H9 (cell line): ENCODE measurements at regions not wholly inside any gene's neighbourhood (a gene's known extent, or its start where the extent isn't known, plus 50 kb on each side); places are given as distances from the start of the nearest gene placed in this dataset.

Experiments
- DNase-seq: peaks from one replicate; pipeline ENCODE4 v3.0.0-alpha.2; 2017
- H2AFZ ChIP-seq: one replicate; pipeline ENCODE4 v1.6.1; 2013; ENCODE audit warnings: mild to moderate bottlenecking, low read length, control low read depth, moderate library complexity
- H2AK5ac ChIP-seq: 2 replicates; pipeline ENCODE4 v1.6.1; 2013; ENCODE audit warnings: low read length, control low read depth, mixed read lengths; ENCODE audit not compliant: insufficient read length
- H2BK120ac ChIP-seq: one replicate; pipeline ENCODE4 v1.6.1; 2013; ENCODE audit warnings: low read depth, mild to moderate bottlenecking, low read length, control low read depth, inconsistent platforms; ENCODE audit not compliant: poor library complexity, severe bottlenecking
- H2BK12ac ChIP-seq: 2 replicates; pipeline ENCODE4 v1.6.1; 2013; ENCODE audit warnings: low read length, control low read depth, mixed read lengths, low read depth; ENCODE audit not compliant: insufficient read length
- H2BK15ac ChIP-seq: 2 replicates; pipeline ENCODE4 v1.6.1; 2013; ENCODE audit warnings: low read depth, low read length, control low read depth
- H2BK20ac ChIP-seq: one replicate; pipeline ENCODE4 v1.6.1; 2013; ENCODE audit warnings: low read depth, mild to moderate bottlenecking, low read length, control low read depth, inconsistent platforms; ENCODE audit not compliant: poor library complexity, severe bottlenecking
- H2BK5ac ChIP-seq: 2 replicates; pipeline ENCODE4 v1.6.1; 2013; ENCODE audit warnings: low read length, control low read depth, mixed read lengths; ENCODE audit not compliant: insufficient read length
- H3K14ac ChIP-seq: 2 replicates; pipeline ENCODE4 v1.6.1; 2013; ENCODE audit warnings: low read length, control low read depth; ENCODE audit not compliant: insufficient read depth
- H3K18ac ChIP-seq: 2 replicates; pipeline ENCODE4 v1.6.1; 2013; ENCODE audit warnings: low read depth, mild to moderate bottlenecking, mixed read lengths, low read length, control low read depth; ENCODE audit not compliant: insufficient read length
- H3K23ac ChIP-seq: 2 replicates; pipeline ENCODE4 v1.6.1; 2013; ENCODE audit warnings: low read length, control low read depth, mixed read lengths, low read depth; ENCODE audit not compliant: insufficient read length
- H3K23me2 ChIP-seq: 2 replicates; pipeline ENCODE4 v1.6.1; 2013; ENCODE audit warnings: low read depth, mild to moderate bottlenecking, mixed read lengths, low read length, control low read depth; ENCODE audit not compliant: insufficient read length, poor library complexity, severe bottlenecking
- H3K27ac ChIP-seq: 2 replicates; pipeline ENCODE4 v1.5.1; 2013; ENCODE audit warnings: low read length, control low read depth, mixed read lengths, low read depth; ENCODE audit not compliant: insufficient read length
- H3K27me3 ChIP-seq: 2 replicates; pipeline ENCODE4 v1.6.1; 2013; ENCODE audit warnings: low read length, control low read depth, inconsistent platforms; ENCODE audit not compliant: insufficient read depth
- H3K4ac ChIP-seq: 2 replicates; pipeline ENCODE4 v1.6.1; 2013; ENCODE audit warnings: low read depth, mild to moderate bottlenecking, control low read depth, inconsistent platforms, low read length, moderate library complexity
- H3K4me1 ChIP-seq: 2 replicates; pipeline ENCODE4 v1.6.1; 2013; ENCODE audit warnings: low read length, control low read depth, inconsistent platforms; ENCODE audit not compliant: insufficient read depth
- H3K4me2 ChIP-seq: 2 replicates; pipeline ENCODE4 v1.6.1; 2013; ENCODE audit warnings: low read length, control low read depth, mixed read lengths; ENCODE audit not compliant: insufficient read length, insufficient read depth
- H3K56ac ChIP-seq: 2 replicates; pipeline ENCODE4 v1.6.1; 2013; ENCODE audit warnings: low read depth, mild to moderate bottlenecking, mixed read lengths, low read length, control low read depth; ENCODE audit not compliant: insufficient read length
- H3K79me1 ChIP-seq: 2 replicates; pipeline ENCODE4 v1.6.1; 2013; ENCODE audit warnings: low read depth, mild to moderate bottlenecking, moderate library complexity, low read length, control low read depth, inconsistent platforms; ENCODE audit not compliant: insufficient read depth, poor library complexity, severe bottlenecking
- H3K79me2 ChIP-seq: 2 replicates; pipeline ENCODE4 v1.6.1; 2013; ENCODE audit warnings: low read length, control low read depth, inconsistent platforms; ENCODE audit not compliant: insufficient read depth
- H3K9ac ChIP-seq: 2 replicates; pipeline ENCODE4 v1.6.1; 2013; ENCODE audit warnings: low read length, control low read depth, mixed read lengths; ENCODE audit not compliant: insufficient read length; ENCODE audit errors: extremely low read depth
- H3K9me3 ChIP-seq: one replicate; pipeline ENCODE4 v1.6.1; 2013; ENCODE audit warnings: low read depth, low read length, inconsistent platforms; ENCODE audit not compliant: control insufficient read depth
- H3T11ph ChIP-seq: one replicate; pipeline ENCODE4 v1.6.1; 2013; ENCODE audit warnings: mild to moderate bottlenecking, low read length, control low read depth, inconsistent platforms
- H4K20me1 ChIP-seq: one replicate; pipeline ENCODE4 v1.6.1; 2013; ENCODE audit not compliant: control insufficient read depth, insufficient read length, insufficient read depth
- H4K5ac ChIP-seq: 2 replicates; pipeline ENCODE4 v1.6.1; 2013; ENCODE audit warnings: low read depth, mild to moderate bottlenecking, mixed read lengths, low read length, control low read depth; ENCODE audit not compliant: insufficient read length
- H4K8ac ChIP-seq: replicated peaks from 2 replicates; pipeline ENCODE4 v1.6.1; 2013; ENCODE audit warnings: low read length, control low read depth, mixed read lengths, low read depth; ENCODE audit not compliant: insufficient read length
- H4K91ac ChIP-seq: 2 replicates; pipeline ENCODE4 v1.6.1; 2013; ENCODE audit warnings: low read depth, mild to moderate bottlenecking, moderate library complexity, mixed read lengths, low read length, control low read depth; ENCODE audit not compliant: insufficient read length
- H3K27ac Mint-ChIP-seq, 3 experiments: 2 replicates in 2 of 3; 3 replicates in 1 of 3; pipeline ENCODE4 v1.8.0; 2020 to 2021; ENCODE audit warnings: mixed read lengths in 3 of 3, mild to moderate bottlenecking in 1 of 3, moderate library complexity in 1 of 3
- H3K27me3 Mint-ChIP-seq: 2 replicates; pipeline ENCODE4 v1.8.0; 2021; ENCODE audit warnings: low read depth, mild to moderate bottlenecking, moderate library complexity, mixed read lengths
- H3K36me3 Mint-ChIP-seq, 3 experiments: 2 replicates in 2 of 3; 3 replicates in 1 of 3; pipeline ENCODE4 v1.8.0; 2020 to 2021; ENCODE audit warnings: low read depth in 3 of 3, mixed read lengths in 3 of 3; ENCODE audit not compliant: insufficient read depth in 1 of 3
- H3K4me1 Mint-ChIP-seq, 2 experiments: 2 replicates each; pipeline ENCODE4 v1.8.0; 2020; ENCODE audit warnings: mixed read lengths in 2 of 2
- H3K4me3 Mint-ChIP-seq, 2 experiments: 2 replicates in 1 of 2; 3 replicates in 1 of 2; pipeline ENCODE4 v1.8.0; 2020 to 2021; ENCODE audit warnings: mild to moderate bottlenecking in 2 of 2, mixed read lengths in 2 of 2, moderate library complexity in 1 of 2
- H3K9me3 Mint-ChIP-seq, 2 experiments: 2 replicates in 1 of 2; 3 replicates in 1 of 2; pipeline ENCODE4 v1.8.0; 2020; ENCODE audit warnings: mild to moderate bottlenecking in 2 of 2, mixed read lengths in 2 of 2, moderate library complexity in 1 of 2
- WGBS: extraction: QIAGEN DNeasy Blood & Tissue Kit; methylation state at CpG from one replicate; pipeline ENCODE4 v1.1.7; 2013; ENCODE audit warnings: missing lambda C conversion rate, low lambda C conversion rate, mixed read lengths; ENCODE audit not compliant: insufficient read length; ENCODE audit errors: extremely low coverage; 5-methylcytosine and 5-hydroxymethylcytosine counted together
- TF ChIP-seq, protein P1 (sequence below): fragments of 200-600 bp; sonication (generic); conservative IDR thresholded peaks from 3 replicates; pipeline ENCODE4 v1.8.0; 2021; ENCODE audit warnings: antibody characterized with exemption, mild to moderate bottlenecking

DNA sequence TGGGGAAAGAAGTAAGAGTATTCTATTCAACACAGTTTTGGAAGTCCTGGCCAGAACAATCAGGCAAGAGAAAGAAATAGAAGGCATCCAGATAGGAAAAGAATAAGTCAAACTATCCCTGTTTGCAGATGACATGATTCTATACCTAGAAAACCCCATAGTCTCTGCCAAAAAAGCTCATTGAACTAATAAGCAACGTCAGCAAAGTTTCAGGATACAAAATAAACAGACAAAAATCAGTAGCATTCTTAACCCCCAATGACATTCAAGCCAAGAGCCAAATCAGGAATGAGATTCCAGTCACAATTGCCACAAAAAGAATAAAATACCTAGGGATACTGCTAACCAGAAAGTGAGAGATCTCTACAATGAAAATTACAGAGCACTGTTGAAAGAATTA is 99.4 kb upstream of the MITF start:
- no peak overlapping the region for H2AK5ac ChIP-seq
- no peaks in the 10 kb centered on the region; the same call in 1 of the 2 replicates for H3K27me3 Mint-ChIP-seq
- H4K8ac ChIP-seq = no peak overlapping the region
- H3K36me3 Mint-ChIP-seq = no peaks in the 10 kb centered on the region
- H3K9ac ChIP-seq = no peak overlapping the region
- H3T11ph ChIP-seq = no peak overlapping the region
- no peaks in the 10 kb centered on the region for H3K27me3 ChIP-seq
- H3K4me1 Mint-ChIP-seq = no peaks in the 10 kb centered on the region
- H2BK12ac ChIP-seq = no peak overlapping the region
- H3K56ac ChIP-seq = no peak overlapping the region
- H2BK20ac ChIP-seq = no peak overlapping the region
- H3K27ac Mint-ChIP-seq = no peak overlapping the region
- H3K23me2 ChIP-seq = no peaks in the 10 kb centered on the region
- no peak for DNase-seq
- no peak overlapping the region for H2AFZ ChIP-seq
- no peaks in the 10 kb centered on the region for H4K20me1 ChIP-seq
- H4K5ac ChIP-seq = no peak overlapping the region
- no peak overlapping the region for H3K27ac ChIP-seq
- H3K79me1 ChIP-seq = no peaks in the 10 kb centered on the region
- H3K14ac ChIP-seq = no peak overlapping the region
- no peak overlapping the region for H2BK5ac ChIP-seq
- no peak overlapping the region for H3K4ac ChIP-seq
- H2BK15ac ChIP-seq = no peak overlapping the region
- WGBS = no CpG with 5 or more reads among the region's 1 CpG
- H3K18ac ChIP-seq = no peak overlapping the region
- H3K4me2 ChIP-seq = no peak overlapping the region
- H3K4me3 Mint-ChIP-seq = no peak overlapping the region
- H2BK120ac ChIP-seq = no peak overlapping the region
- H3K9me3 Mint-ChIP-seq = no peaks in the 10 kb centered on the region
- H3K23ac ChIP-seq = no peak overlapping the region
- no peaks in the 10 kb centered on the region for H3K4me1 ChIP-seq
- TF ChIP-seq, protein P1, sequence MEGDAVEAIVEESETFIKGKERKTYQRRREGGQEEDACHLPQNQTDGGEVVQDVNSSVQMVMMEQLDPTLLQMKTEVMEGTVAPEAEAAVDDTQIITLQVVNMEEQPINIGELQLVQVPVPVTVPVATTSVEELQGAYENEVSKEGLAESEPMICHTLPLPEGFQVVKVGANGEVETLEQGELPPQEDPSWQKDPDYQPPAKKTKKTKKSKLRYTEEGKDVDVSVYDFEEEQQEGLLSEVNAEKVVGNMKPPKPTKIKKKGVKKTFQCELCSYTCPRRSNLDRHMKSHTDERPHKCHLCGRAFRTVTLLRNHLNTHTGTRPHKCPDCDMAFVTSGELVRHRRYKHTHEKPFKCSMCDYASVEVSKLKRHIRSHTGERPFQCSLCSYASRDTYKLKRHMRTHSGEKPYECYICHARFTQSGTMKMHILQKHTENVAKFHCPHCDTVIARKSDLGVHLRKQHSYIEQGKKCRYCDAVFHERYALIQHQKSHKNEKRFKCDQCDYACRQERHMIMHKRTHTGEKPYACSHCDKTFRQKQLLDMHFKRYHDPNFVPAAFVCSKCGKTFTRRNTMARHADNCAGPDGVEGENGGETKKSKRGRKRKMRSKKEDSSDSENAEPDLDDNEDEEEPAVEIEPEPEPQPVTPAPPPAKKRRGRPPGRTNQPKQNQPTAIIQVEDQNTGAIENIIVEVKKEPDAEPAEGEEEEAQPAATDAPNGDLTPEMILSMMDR = no peak
- no peaks in the 10 kb centered on the region for H3K9me3 ChIP-seq
- no peak overlapping the region for H4K91ac ChIP-seq
- no peaks in the 10 kb centered on the region for H3K79me2 ChIP-seq
